Hematopoietic multipotent progenitor cell treated with erythropoietin and hydrocortisone succinate and interleukin-3 and kit ligand, for 8 days (in vitro differentiated cells): ENCODE measurements at regions not wholly inside any gene's neighbourhood (a gene's known extent, or its start where the extent isn't known, plus 50 kb on each side); places are given as distances from the start of the nearest gene placed in this dataset.

Experiments used
- DNase-seq: peaks from one replicate; pipeline ENCODE4 v3.0.0-alpha.2; 2015

- no peak for DNase-seq
These were observed 368.1 kb downstream of the RPS24 start for GRCh38 chr10:78401624-78402367.

GRCh38 chr10:78402591-78402990 is 368.9 kb downstream of the RPS24 start:
- no peak for DNase-seq

- no peak for DNase-seq
These were observed 370.1 kb downstream of the RPS24 start for GRCh38 chr10:78403781-78404180.

GRCh38 chr10:78404296-78404695 is 370.6 kb downstream of the RPS24 start:
- no peak for DNase-seq

DNA sequence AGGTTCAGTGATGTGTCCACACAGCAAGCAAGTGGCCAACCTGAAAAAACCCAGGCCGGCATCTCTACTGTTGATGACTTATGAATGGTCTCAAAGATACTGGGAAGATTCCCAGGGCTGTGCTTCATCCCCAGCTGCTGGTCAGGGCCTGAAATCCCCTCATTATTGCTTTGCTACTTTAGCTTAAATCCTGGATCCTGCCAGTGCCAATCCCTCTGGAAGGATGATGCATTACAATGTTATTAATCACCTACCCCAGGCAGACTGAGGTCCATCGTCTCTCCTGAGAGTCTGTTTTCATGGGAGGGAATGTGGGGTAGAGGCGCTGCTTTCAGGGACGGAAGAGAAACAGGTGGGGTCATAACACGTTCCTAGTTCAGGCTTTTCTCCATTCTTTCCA is 371.6 kb downstream of the RPS24 start:
- no peak for DNase-seq

DNA sequence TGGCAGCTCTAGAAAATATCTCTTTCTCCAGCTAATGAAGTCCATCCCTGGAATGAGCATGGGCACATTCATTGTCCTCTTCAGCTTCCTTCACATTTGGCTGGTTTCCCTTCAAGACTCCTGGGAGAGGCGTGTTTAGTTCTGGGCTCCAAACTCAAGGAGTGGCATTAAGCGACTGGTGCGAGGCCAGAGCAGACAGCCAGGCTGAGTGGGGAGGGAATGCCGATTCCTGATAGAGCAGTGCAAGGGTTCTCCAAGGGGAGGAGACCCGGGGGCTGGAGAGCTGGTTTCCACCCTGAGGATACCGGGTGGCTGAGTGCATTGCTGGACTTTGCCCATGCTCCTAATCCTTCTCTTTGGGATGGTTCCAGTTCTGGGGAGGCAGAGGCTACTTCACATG is 372.1 kb downstream of the RPS24 start:
- DNase-seq: no peak

DNA sequence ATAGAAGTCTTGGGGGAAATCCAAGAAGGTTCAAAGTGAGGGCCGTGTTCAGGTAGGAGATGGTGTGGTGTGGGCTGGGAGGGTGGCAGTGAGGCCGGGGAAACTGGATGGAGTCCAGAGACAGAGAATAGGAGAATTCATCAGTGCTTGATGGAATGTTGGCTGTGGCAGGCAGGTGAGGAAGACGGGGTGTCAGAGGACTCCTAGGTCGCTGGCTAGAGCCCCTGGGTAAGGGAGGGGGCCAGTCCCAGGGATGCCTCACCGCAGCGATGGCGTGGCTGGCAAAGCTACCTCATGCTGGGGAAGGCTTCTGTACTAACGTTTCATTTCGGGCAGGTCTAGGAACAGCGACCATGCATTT is 373.0 kb downstream of the RPS24 start:
- DNase-seq: no peak

- DNase-seq: peak; percentile 56
These were observed 373.5 kb downstream of the RPS24 start for GRCh38 chr10:78407009-78407711.

- no peak for DNase-seq
These were observed 374.3 kb downstream of the RPS24 start for GRCh38 chr10:78407966-78408365.

GRCh38 chr10:78408671-78409472 is 375.2 kb downstream of the RPS24 start:
- peak; percentile 22 for DNase-seq

DNA sequence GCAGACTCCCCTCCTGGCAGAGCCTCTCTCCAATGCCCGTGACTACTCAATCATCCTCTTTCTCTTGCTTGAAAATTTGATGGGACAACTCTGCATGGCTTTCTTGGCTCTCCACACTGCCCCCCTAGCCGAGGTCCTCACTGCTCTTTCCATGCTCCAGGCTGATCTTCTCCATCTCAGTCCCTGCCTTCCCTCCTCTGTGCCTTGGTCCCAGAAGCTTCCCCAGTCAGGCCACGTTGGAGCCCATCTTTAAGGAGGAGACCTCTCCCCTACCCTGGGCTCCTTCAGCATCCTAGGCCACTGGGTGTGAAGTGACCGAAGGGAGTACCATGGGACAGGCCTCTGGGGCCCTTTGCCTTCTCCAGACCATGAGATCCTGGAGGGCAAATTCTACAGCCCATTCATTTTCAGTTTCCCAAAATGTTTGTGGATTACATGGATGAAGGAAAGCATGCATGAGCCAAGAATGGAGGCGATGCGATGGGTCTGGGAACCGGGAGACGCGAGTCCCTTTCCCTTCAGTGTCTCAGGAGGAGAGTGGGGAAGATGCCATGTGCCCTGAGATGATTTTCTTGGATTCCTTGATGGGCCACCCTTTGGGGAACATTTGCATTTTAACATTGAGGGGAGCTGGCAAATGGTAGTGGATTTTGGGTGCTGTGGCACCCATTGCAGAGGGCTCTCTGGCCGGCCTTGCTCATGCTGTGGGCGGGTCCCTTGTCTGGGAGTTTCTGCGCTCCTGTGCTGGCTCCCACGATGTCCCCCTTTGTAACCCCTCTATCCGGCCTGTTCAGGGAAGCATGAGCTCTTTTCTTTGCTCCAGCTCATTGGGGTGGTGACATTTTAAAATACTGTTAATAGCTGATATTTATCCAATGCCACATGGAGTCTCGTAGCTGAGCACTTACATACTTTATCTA is 376.6 kb downstream of the RPS24 start:
- no peak for DNase-seq

GRCh38 chr10:78411716-78412115 is 378.1 kb downstream of the RPS24 start:
- DNase-seq: no peak

GRCh38 chr10:78412605-78413004 is 378.9 kb downstream of the RPS24 start:
- DNase-seq: no peak

- no peak for DNase-seq
These were observed 379.7 kb downstream of the RPS24 start for GRCh38 chr10:78413076-78414055.

- DNase-seq: no peak
These were observed 380.7 kb downstream of the RPS24 start for GRCh38 chr10:78414380-78414779.

DNA sequence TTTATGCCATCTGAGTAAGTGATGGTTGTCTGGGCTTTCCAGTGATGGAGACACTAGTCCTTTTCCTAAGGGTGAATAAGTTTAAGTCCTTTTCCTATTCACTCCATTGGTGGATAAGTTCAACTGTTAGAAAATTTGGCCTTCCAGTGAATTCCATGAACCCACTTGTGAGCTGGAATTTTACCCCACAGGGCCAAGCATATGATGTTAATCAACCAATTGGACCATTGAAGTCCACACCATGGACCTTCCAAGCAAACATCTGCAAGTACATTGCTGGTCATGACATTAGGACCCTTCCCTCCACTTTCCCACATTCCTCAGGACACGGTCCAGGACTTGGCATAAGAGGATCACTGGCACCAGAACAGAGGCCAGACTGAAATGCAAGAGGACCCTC is 381.4 kb downstream of the RPS24 start:
- no peak for DNase-seq

DNA sequence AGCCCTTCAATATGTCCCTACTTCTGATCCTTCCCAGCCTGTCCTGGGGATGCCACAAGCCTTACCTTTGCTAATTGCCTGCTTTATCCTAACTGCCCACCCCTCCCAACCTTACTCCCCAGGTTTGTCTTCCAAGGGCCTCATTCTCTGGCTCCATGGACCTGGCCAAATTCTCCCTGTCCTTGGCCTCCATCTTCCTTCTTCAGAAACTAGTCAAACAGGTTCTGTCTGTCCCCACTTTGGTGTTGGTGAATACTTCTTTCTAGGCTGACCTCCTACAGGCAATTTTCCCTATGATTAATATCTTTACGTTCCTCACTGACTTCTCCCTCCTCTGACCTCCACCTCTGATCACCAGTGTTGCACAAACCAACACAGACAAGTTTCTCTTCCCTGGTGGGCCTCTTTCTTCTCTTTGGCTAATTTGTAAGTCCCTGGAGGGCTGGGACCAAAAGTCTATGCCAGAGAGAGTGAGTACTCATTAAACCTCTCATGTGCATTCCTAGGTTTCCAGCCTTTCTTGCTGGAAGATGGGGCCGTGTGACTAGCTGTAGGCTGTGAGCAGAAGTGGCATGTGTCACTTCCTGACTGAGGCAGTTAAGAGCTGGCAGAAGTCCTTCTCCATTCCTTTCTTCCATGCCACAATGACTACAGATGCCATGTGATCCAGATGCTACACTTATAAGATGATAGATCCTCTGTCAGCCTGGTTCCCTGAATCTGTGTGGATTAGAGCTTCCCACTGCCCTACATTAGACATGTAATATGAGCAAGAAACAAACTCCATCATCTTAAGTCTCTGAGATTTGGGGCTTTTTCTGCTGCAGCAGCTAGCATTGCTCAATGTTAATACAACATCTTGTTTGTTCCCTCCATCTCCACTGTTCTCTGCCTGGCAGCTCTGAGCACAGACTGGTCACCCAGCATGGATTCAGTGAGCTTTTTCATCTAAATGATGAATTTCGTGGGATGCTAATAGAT is 382.7 kb downstream of the RPS24 start:
- no peak for DNase-seq

- no peak for DNase-seq
These were observed 384.0 kb downstream of the RPS24 start for GRCh38 chr10:78417425-78418370.
